ENCODE measurements at regions not wholly inside any gene's neighbourhood (a gene's known extent, or its start where the extent isn't known, plus 50 kb on each side); places are given as distances from the start of the nearest gene placed in this dataset.

GRCh38 chr19:30806311-30806710 is 434.1 kb downstream of the ZNF536 start:
- H3K79me2 ChIP-seq (ENCODE audit: insufficient read depth, low read length), result no peaks in the 10 kb centered on the region

More at GRCh38 chr19:30806311-30806710, 434.1 kb downstream of the ZNF536 start:
- H3K14ac ChIP-seq (ENCODE audit: insufficient read depth, low read length), result no peak overlapping the region
- DNase-seq, result no peak
- peaks cover 2% of the 10 kb centered on the region for H3K27me3 Mint-ChIP-seq (ENCODE audit: low read depth)
- no peak overlapping the region for H3T11ph ChIP-seq (ENCODE audit: low read length)
- no peak overlapping the region for H3K27ac ChIP-seq (ENCODE audit: insufficient read length, low read depth, low read length)
- no peaks in the 10 kb centered on the region; the same call in 1 of the 2 replicates for H3K4me1 ChIP-seq (ENCODE audit: insufficient read depth, low read length)
- no peak overlapping the region for H3K56ac ChIP-seq (ENCODE audit: insufficient read length, low read depth, low read length)
- no peak overlapping the region for H2BK120ac ChIP-seq (ENCODE audit: low read depth, low read length, poor library complexity, severe bottlenecking)
- H3K27ac Mint-ChIP-seq, result no peak overlapping the region
- no peaks in the 10 kb centered on the region for H4K20me1 ChIP-seq (ENCODE audit: control insufficient read depth, insufficient read depth, insufficient read length)
- H3K9me3 Mint-ChIP-seq, result peaks cover 0 to 7% of the 10 kb centered on the region in 2 experiments; a peak in 1 of 5 replicates
- no peak overlapping the region for H3K9ac ChIP-seq (ENCODE audit: extremely low read depth, insufficient read length, low read length)
- H2BK12ac ChIP-seq (ENCODE audit: insufficient read length, low read depth, low read length), result no peak overlapping the region
- no peaks in the 10 kb centered on the region for H3K27me3 ChIP-seq (ENCODE audit: insufficient read depth, low read length)
- H4K5ac ChIP-seq (ENCODE audit: insufficient read length, low read depth, low read length), result no peak overlapping the region
- no peaks in the 10 kb centered on the region for H3K23me2 ChIP-seq (ENCODE audit: insufficient read length, low read depth, low read length, poor library complexity, severe bottlenecking)
- no peak overlapping the region for H2AFZ ChIP-seq (ENCODE audit: low read length)
- no peaks in the 10 kb centered on the region for H3K9me3 ChIP-seq (ENCODE audit: control insufficient read depth, low read depth, low read length)
- no peak overlapping the region for H2BK15ac ChIP-seq (ENCODE audit: low read depth, low read length)
- WGBS (ENCODE audit: extremely low coverage, insufficient read length, low lambda C conversion rate), result no CpG with 5 or more reads among the region's 3 CpGs
- no peaks in the 10 kb centered on the region for H3K36me3 Mint-ChIP-seq (ENCODE audit: insufficient read depth in 1 of 3, low read depth in 3 of 3)
- no peak overlapping the region for H3K23ac ChIP-seq (ENCODE audit: insufficient read length, low read depth, low read length)
- no peak overlapping the region for H4K91ac ChIP-seq (ENCODE audit: insufficient read length, low read depth, low read length)
- H3K4me1 Mint-ChIP-seq, result peaks cover 23 to 31% of the 10 kb centered on the region in 2 experiments
- no peak overlapping the region for H3K4me3 Mint-ChIP-seq
- H3K18ac ChIP-seq (ENCODE audit: insufficient read length, low read depth, low read length), result no peak overlapping the region
- H2AK5ac ChIP-seq (ENCODE audit: insufficient read length, low read length), result no peak overlapping the region
- no peak overlapping the region for H3K4ac ChIP-seq (ENCODE audit: low read depth, low read length)
- no peak overlapping the region for H3K4me2 ChIP-seq (ENCODE audit: insufficient read depth, insufficient read length, low read length)
- H2BK5ac ChIP-seq (ENCODE audit: insufficient read length, low read length), result no peak overlapping the region
- no peak overlapping the region for H4K8ac ChIP-seq (replicated peaks; ENCODE audit: insufficient read length, low read depth, low read length)
- no peak overlapping the region for H2BK20ac ChIP-seq (ENCODE audit: low read depth, low read length, poor library complexity, severe bottlenecking)
- no peaks in the 10 kb centered on the region for H3K79me1 ChIP-seq (ENCODE audit: insufficient read depth, low read depth, low read length, poor library complexity, severe bottlenecking)
- no peak for TF ChIP-seq CTCF (conservative IDR thresholded peaks at IDR 0.05)

Data from H9 (cell line).